Sigmoid colon (tissue), 6 donors: ENCODE measurements at regions not wholly inside any gene's neighbourhood (a gene's known extent, or its start where the extent isn't known, plus 50 kb on each side); places are given as distances from the start of the nearest gene placed in this dataset.
A peak's percentile ranks its signal among the peaks of the same experiment; 100 is the strongest.
"Not testable (repeated sequence)": the region's sequence is repeated elsewhere in the genome, so short reads cannot be mapped to it uniquely, and the experiment has no call there.

Experiments used
- DNase-seq: peaks from one replicate; pipeline ENCODE4 v3.0.0-alpha.2; 2019
- H3K27ac ChIP-seq, 4 donors: fragments of 200-600 bp; sonication (generic); one replicate each; pipeline ENCODE4 v1.5.1; 2016 to 2019; ENCODE audit warnings: mild to moderate bottlenecking in 1 of 4
- H3K27me3 ChIP-seq, 3 donors: fragments of 200-600 bp; sonication (generic); one replicate each; pipeline ENCODE4 v1.5.1; 2019; ENCODE audit warnings: mild to moderate bottlenecking in 1 of 3
- H3K36me3 ChIP-seq, 4 donors: fragments of 200-600 bp; sonication (generic); one replicate each; pipeline ENCODE4 v1.5.1; 2016 to 2019
- H3K4me1 ChIP-seq, 4 donors: fragments of 200-600 bp; sonication (generic); one replicate each; pipeline ENCODE4 v1.5.1; 2017 to 2019
- H3K4me3 ChIP-seq, 4 donors: fragments of 200-600 bp; sonication (generic); one replicate each; pipeline ENCODE4 v1.5.1; 2017 to 2019; ENCODE audit warnings: mild to moderate bottlenecking in 2 of 4, moderate library complexity in 1 of 4
- H3K9me3 ChIP-seq, 4 donors: fragments of 200-600 bp in 3 of 4; sonication (generic) in 3 of 4; one replicate each; pipeline versions ENCODE4 v1.5.1 to v1.6.1; 2013 to 2019
- CTCF ChIP-seq, 4 experiments: fragments of 450-650 bp in 3 of 4; fragments of 200-600 bp in 1 of 4; IDR thresholded peaks; one replicate each; pipeline ENCODE4 v1.5.1; 2016 to 2019; ENCODE audit warnings: antibody characterized with exemption in 4 of 4, mild to moderate bottlenecking in 3 of 4, moderate library complexity in 2 of 4
- EP300 ChIP-seq, 4 donors: sonication (generic); formaldehyde crosslinking; IDR thresholded peaks; one replicate each; pipeline ENCODE4 v1.6.1; 2017; ENCODE audit warnings: antibody characterized with exemption in 4 of 4
- POLR2A ChIP-seq, 2 donors: fragments of 450-650 bp; IDR thresholded peaks; one replicate each; pipeline ENCODE4 v1.6.1; 2016; ENCODE audit warnings: antibody characterized with exemption in 2 of 2, mild to moderate bottlenecking in 2 of 2, moderate library complexity in 2 of 2
- POLR2AphosphoS5 ChIP-seq, 4 donors: sonication (generic); formaldehyde crosslinking; IDR thresholded peaks; one replicate each; pipeline ENCODE4 v1.6.1; 2017; ENCODE audit warnings: antibody characterized with exemption in 4 of 4
- WGBS, 2 donors: extraction: QIAGEN DNeasy Blood & Tissue Kit; methylation state at CpG; one replicate each; pipeline ENCODE4 v1.1.7; 2013; 5-methylcytosine and 5-hydroxymethylcytosine counted together
- intact Hi-C: fragments of 100-400 bp; cut with DNase I; formaldehyde crosslinking; loops from one replicate; pipeline ENCODE4 v1.15.1; 2023
- donor health status: healthy with polysubstance abuse.
- donor health status: healthy.

GRCh38 chr7:114812570-114812969 is 109.3 kb upstream of the MDFIC start:
- no peaks in the 10 kb centered on the region for H3K9me3 ChIP-seq
- intact Hi-C loops: no loop called here
- no peaks in the 10 kb centered on the region for H3K27me3 ChIP-seq
- DNase-seq: no peak
- WGBS, 2 donors: 84 to 94% methylated on average over 1 of the region's 1 CpG
- no peak for TF ChIP-seq EP300 (IDR thresholded peaks at IDR 0.05)
- H3K4me3 ChIP-seq: no peak overlapping the region
- no peaks in the 10 kb centered on the region for H3K36me3 ChIP-seq
- peaks cover 0 to 11% (median 7%) of the 10 kb centered on the region in 4 donors for H3K4me1 ChIP-seq
- no peak overlapping the region for H3K27ac ChIP-seq

DNA sequence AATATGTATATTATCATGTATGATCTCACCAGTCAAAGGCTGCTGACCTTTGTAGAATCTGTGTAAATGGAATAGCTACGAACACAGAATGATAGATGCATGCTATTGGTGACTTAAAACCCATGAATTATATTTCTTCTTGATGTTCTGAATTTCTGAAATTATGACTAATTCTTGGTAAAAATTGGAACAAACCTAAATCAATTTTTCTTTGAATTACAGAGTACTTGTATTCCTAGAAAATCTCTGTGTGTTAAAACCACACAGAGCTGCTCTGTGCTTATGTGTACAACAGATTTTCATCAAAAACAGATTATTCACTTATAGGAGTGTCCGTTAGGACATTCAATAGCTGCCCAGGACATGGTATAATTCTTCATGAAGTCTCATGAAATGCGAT is 108.3 kb upstream of the MDFIC start:
- 94 to 95% methylated on average over 3 of the region's 3 CpGs for WGBS, 2 donors
- no peak for DNase-seq
- no peaks in the 10 kb centered on the region for H3K36me3 ChIP-seq
- H3K4me1 ChIP-seq: peaks cover 0 to 16% (median 5%) of the 10 kb centered on the region in 4 donors
- TF ChIP-seq POLR2AphosphoS5 (IDR thresholded peaks at IDR 0.05) (no peak), CTCF (IDR thresholded peaks at IDR 0.05) (no peak), POLR2A (IDR thresholded peaks at IDR 0.05) (no peak), EP300 (IDR thresholded peaks at IDR 0.05) (no peak)
- H3K9me3 ChIP-seq: no peaks in the 10 kb centered on the region
- no peak overlapping the region for H3K4me3 ChIP-seq
- intact Hi-C loops: no loop called here
- H3K27me3 ChIP-seq: no peaks in the 10 kb centered on the region
- H3K27ac ChIP-seq: no peak overlapping the region

GRCh38 chr7:114817036-114817435 is 104.9 kb upstream of the MDFIC start:
- H3K27me3 ChIP-seq, H3K9me3 ChIP-seq, H3K36me3 ChIP-seq, H3K27ac ChIP-seq, H3K4me3 ChIP-seq, DNase-seq, intact Hi-C loops: not testable (repeated sequence)
- peaks cover 0 to 45% (median 30%) of the 10 kb centered on the region in 4 donors for H3K4me1 ChIP-seq
- WGBS, 2 donors: 95 to 96% methylated on average over 7 of the region's 7 CpGs

DNA sequence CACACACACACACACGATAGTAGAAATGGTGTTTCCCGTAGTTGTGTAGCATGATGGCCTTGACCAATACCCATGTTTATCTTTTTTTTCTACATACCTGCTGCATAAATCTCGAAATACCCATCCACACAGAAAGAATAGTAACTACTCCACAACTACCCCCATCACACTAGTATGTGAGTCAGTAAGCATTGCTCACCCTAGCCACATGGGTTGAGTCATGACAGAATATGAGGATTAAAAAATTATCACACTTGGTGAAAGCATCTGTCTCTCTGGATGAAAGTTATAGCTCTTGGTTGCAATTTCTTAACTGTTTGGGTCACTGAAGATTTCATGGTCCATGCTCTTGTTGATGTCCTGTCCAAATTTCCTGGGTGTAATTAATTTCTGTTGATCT is 103.4 kb upstream of the MDFIC start:
- peak overlapping the region in 2 of 4 donors; percentile 74 to 76 for H3K27ac ChIP-seq
- TF ChIP-seq POLR2AphosphoS5 (IDR thresholded peaks at IDR 0.05) (no peak), EP300 (IDR thresholded peaks at IDR 0.05) (no peak), POLR2A (IDR thresholded peaks at IDR 0.05) (no peak), CTCF (IDR thresholded peaks at IDR 0.05) (no peak)
- 84% methylated on average over 3 of the region's 3 CpGs for WGBS, 2 donors
- no peak overlapping the region for H3K4me3 ChIP-seq
- H3K36me3 ChIP-seq: no peaks in the 10 kb centered on the region
- no peaks in the 10 kb centered on the region for H3K9me3 ChIP-seq
- peaks cover 0 to 47% (median 32%) of the 10 kb centered on the region in 4 donors for H3K4me1 ChIP-seq
- intact Hi-C loops: no loop called here
- no peak for DNase-seq
- no peaks in the 10 kb centered on the region for H3K27me3 ChIP-seq

DNA sequence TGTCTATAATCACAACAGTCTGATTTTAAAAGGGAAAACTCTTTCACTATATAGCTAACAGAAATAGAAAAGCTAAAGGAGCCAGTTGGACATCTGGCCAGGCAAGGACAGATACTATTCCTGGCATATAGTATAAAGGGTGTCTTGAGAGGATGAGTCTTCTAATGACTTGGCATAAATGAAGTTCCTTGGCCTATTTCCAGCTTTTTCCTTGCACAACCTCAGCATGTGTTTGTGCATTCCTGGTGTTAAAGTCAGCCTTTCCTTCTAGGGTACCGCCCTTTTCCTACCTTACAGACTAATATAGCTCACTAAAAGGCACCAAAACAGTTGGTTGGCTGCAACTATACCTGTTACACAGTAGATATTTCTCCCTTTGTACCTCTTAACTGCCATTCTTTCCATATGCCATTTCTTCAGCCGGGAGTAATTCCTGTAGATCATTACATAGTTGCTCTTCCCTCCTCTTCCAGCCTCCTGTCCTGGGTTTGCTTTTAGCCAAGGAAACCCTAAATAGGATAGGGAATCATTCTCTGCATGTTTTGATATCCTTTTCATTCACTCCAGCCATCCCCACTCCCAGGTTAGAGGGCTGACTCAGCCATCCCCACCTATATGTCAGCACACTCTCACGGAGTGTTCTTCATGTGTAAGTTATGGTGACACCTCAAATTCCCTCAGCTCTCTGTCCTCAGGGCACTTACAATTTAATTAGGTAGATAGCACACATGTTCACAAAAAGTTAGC is 102.1 kb upstream of the MDFIC start:
- no peak overlapping the region for H3K4me3 ChIP-seq
- no peaks in the 10 kb centered on the region for H3K9me3 ChIP-seq
- DNase-seq: peak; percentile 64
- H3K27ac ChIP-seq: peak overlapping the region; percentile 46 to 76 (median 74)
- no peaks in the 10 kb centered on the region for H3K27me3 ChIP-seq
- H3K4me1 ChIP-seq: peaks cover 0 to 47% (median 32%) of the 10 kb centered on the region in 4 donors
- no peak for TF ChIP-seq POLR2A (IDR thresholded peaks at IDR 0.05)
- no peak for TF ChIP-seq CTCF (IDR thresholded peaks at IDR 0.05)
- peak; percentile 18 to 69 (median 48) for TF ChIP-seq POLR2AphosphoS5 (IDR thresholded peaks at IDR 0.05)
- peak in 1 of 4 donors; percentile 34 for TF ChIP-seq EP300 (IDR thresholded peaks at IDR 0.05)
- WGBS, 2 donors: 69 to 80% methylated on average over 3 of the region's 3 CpGs
- no peaks in the 10 kb centered on the region for H3K36me3 ChIP-seq
- intact Hi-C loops: no loop called here
